ENCODE measurements at regions not wholly inside any gene's neighbourhood (a gene's known extent, or its start where the extent isn't known, plus 50 kb on each side); places are given as distances from the start of the nearest gene placed in this dataset. TPM values are rescaled to one million over a fixed set of nuclear protein-coding genes. Genes with fewer than 3 reads are reported as not detected.

DNA sequence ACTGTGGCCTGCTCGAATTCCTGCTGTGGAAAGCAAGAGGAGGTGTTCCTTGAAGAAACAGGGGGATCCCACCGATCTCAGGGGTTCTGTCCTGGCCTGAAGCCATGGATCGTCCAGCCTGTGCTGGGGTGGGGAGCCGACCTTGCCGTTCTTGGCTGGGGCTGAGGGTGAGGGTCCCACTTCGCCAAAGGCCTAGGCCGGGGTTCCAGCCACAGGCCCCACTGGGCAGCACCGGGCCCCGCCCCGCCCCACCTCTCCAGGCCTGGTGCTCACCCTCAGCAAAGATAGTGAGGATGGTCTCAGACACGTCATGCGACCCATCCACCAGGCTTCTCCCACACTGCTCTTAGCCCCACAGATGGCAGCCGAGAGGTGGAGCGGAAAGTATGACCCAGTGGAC, 51.4 kb upstream of the ZNF716 start:
- no peak overlapping the region for H3K4me3 ChIP-seq
- TF ChIP-seq, protein P1, sequence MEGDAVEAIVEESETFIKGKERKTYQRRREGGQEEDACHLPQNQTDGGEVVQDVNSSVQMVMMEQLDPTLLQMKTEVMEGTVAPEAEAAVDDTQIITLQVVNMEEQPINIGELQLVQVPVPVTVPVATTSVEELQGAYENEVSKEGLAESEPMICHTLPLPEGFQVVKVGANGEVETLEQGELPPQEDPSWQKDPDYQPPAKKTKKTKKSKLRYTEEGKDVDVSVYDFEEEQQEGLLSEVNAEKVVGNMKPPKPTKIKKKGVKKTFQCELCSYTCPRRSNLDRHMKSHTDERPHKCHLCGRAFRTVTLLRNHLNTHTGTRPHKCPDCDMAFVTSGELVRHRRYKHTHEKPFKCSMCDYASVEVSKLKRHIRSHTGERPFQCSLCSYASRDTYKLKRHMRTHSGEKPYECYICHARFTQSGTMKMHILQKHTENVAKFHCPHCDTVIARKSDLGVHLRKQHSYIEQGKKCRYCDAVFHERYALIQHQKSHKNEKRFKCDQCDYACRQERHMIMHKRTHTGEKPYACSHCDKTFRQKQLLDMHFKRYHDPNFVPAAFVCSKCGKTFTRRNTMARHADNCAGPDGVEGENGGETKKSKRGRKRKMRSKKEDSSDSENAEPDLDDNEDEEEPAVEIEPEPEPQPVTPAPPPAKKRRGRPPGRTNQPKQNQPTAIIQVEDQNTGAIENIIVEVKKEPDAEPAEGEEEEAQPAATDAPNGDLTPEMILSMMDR (IDR thresholded peaks at IDR 0.05) = no peak
- TF ChIP-seq POLR2A (IDR thresholded peaks at IDR 0.05) = no peak
- H3K27me3 ChIP-seq = no peaks in the 10 kb centered on the region
- no peaks in the 10 kb centered on the region for H3K36me3 ChIP-seq (replicated peaks in 1 of 2; ENCODE audit: insufficient read depth in 1 of 2, low read depth in 2 of 2)
- no peak overlapping the region for H3K27ac ChIP-seq
- H3K4me1 ChIP-seq = no peaks in the 10 kb centered on the region
- no peaks in the 10 kb centered on the region for H3K9me3 ChIP-seq
- ATAC-seq (no peak), DNase-seq (no peak)
- intact Hi-C loops (cut with DNase I) = no loop called here
- 78 to 83% methylated on average over 5 to 14 of the region's 14 CpGs for WGBS, 2 donors

DNA sequence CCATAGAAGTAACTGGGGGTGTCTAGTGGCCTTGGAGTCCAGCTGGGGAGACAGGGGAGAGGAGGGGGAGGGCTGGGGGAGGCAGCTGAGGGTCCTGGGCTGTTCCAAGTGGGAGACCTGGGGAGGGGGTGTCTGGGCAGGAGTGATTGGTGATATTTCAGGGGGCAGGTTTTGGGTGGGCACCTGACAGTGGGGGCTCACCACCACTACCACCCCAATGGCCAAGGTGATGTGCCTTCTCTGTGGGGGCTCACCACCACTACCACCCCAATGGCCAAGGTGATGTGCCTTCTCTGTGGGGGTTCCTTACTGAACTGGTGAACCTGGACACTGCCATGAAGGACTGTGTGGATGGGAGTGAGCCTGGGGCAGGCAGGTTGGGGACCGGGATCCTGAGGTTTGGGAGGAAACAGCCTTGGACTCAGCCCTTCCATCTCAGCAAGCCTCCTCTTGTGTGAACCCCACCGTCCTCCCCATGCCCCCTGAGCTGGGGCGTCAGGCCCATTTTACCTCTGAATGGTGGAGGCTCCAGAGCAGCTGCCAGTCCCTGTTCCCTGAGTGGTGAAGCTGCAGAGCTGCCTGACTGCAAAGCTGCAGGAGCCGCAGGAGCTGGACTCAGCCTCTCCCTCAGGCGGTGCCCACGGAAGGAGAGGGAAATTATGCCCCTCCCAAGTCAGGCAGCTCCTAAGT, 50.6 kb upstream of the ZNF716 start:
- Histone ChIP-seq H3K36me3 (replicated peaks in 1 of 2; ENCODE audit: insufficient read depth in 1 of 2, low read depth in 2 of 2) (no peaks in the 10 kb centered on the region), H3K27ac (no peak overlapping the region), H3K27me3 (no peaks in the 10 kb centered on the region), H3K4me3 (no peak overlapping the region), H3K9me3 (no peaks in the 10 kb centered on the region), H3K4me1 (no peaks in the 10 kb centered on the region)
- intact Hi-C loops (cut with DNase I) = no loop called here
- DNase-seq = no peak
- TF ChIP-seq, protein P1 (IDR thresholded peaks at IDR 0.05) = no peak
- TF ChIP-seq POLR2A (IDR thresholded peaks at IDR 0.05) = no peak
- ATAC-seq = no peak
- WGBS, 2 donors = 48 to 51% methylated on average over 2 to 6 of the region's 6 CpGs

DNA sequence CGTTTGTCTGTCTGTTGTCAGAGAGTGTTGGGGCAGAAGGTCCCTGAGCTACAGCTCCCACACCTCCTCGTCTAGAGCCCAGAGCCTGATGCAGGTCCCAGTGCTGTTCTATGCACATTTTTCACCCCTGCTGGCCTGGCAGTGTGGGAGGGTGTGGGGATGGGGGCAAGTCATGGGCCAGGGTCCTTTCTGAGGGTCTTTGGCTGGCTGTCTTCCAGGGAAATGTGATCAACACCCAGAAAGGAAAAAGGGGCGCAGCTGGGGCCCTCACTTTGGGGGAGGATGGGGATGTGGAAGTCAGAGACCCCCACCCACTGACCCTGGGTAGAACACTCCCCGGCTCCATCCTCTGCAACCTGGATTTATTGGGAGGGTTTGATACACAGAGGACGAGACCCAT, 50.0 kb upstream of the ZNF716 start:
- Histone ChIP-seq H3K4me1 (no peaks in the 10 kb centered on the region), H3K27me3 (no peaks in the 10 kb centered on the region), H3K9me3 (no peaks in the 10 kb centered on the region), H3K27ac (no peak overlapping the region), H3K4me3 (no peak overlapping the region), H3K36me3 (replicated peaks in 1 of 2; ENCODE audit: insufficient read depth in 1 of 2, low read depth in 2 of 2) (no peaks in the 10 kb centered on the region)
- no peak for TF ChIP-seq POLR2A (IDR thresholded peaks at IDR 0.05)
- intact Hi-C loops (cut with DNase I) = no loop called here
- ATAC-seq (no peak), DNase-seq (no peak)
- WGBS, 2 donors = 37 to 39% methylated on average over 4 to 5 of the region's 5 CpGs

Small RNAs in the stretch of these regions (small RNA-seq; reads per million reads assigned to genes)
- gene RNU7-157P = not detected

Data from body of pancreas (tissue), 4 donors.